NCI-H82 (cell line): ENCODE measurements at regions not wholly inside any gene's neighbourhood (a gene's known extent, or its start where the extent isn't known, plus 50 kb on each side); places are given as distances from the start of the nearest gene placed in this dataset.

Experiments
- DNase-seq: peaks from one replicate; lab custom pipeline; 2025; lab: John Stamatoyannopoulos, UW

GRCh38 chr20:63100174-63100925 is 93.6 kb upstream of the BHLHE23 start:
- no peak for DNase-seq

- DNase-seq, result no peak
These were observed 92.9 kb upstream of the BHLHE23 start for GRCh38 chr20:63099456-63100173.

- DNase-seq, result no peak
These were observed 91.5 kb upstream of the BHLHE23 start for GRCh38 chr20:63098195-63098810.

DNA sequence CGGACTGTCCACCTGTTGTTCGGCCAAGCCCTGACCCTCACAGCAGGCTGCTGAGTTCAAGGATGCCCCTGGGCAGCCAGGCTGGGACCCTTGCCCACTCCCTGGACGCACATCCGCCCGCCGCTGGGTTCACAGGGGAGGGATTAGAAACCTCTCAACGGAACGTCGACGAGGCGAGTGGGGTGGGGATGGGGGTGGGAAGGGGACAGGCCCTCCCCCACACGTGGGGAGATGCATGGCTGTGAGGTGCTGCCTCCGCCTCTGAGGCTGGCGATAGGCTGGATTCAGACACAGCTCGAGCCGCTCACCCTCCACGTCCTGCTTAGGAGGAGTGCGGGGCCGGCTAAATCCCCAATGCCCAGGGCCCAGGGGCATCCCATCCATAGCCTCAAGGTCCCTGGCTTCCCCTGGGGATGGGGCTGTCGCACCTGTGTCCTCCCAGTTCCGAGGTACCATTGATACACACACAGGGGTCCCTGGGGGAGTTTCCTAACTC is 90.6 kb upstream of the BHLHE23 start:
- DNase-seq, result no peak

DNA sequence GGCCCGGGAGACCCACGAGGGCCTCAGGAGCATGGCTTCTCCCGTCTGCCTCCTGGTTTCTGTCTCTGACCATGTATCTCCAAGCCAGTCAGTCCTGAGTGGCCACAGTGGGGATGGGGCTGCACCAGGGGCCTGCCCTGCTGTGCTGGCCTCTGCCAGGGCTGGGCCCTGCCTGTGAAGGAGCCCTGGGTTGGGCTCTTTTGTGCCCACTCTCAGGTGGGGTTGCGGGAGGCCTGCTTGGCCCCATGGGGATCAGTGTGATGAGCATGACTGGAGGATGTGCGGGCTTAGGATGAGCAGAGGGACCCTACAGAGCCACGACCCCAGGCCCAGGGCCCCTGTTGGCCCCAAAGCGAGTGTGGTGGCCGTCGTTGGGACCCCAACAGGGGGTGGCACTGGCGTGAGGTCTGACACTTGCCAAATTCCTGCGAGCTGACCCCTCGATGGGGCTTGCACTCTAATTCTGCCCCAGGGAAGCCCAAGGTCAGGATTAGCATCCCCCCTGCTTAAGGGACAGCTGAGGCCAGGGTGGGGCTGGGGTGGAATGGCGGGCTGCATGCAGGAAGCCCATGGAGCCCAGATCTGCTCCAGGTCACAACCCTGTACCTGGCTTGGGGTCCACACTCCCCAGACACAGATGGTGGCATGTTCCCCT is 90.0 kb upstream of the BHLHE23 start:
- no peak for DNase-seq

DNA sequence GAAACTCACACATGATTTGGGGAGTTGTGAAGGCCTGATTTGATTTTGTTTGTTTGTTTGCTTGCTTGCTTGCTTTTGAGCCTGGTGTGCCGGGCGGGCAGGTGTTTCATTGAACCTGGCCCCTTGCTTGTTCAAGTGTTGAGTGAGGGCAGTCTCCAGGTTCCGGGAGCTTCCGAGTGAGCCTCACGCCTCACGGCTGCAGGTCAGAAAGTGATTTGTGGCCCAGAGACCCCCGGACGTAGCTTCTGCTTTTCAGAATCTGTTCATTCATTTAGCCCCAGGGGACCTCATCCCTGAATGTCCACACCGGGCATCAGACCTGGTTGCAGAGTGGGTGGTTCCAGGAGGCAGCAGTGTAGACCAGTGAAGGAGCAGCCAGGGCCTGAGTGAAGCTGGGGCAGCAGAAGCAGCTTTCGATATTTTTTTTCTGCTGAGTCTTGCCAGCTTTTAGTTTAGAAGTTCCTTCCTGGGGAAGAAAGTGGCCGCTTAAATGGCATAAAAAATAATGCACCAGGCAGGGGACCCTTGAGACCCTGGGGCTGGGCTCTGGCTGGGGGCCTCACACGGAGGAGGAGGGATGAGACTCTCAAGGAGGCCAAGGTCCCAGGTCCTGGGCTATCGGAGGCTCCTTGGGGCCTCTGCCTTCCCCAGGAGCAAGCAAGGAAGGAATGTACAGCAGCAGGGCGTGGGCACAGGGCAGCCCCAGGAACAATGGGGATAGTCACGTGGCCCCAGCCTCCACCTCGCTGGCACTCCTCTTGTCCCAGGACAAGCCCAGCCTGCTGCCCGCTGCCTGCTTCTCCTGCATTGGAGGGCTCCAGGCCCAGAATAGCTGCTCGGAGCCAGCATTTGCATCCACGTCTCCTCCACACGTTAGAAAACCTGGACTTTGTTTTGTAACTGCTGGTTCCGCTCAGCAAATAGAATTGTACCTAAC is 89.2 kb upstream of the BHLHE23 start:
- no peak for DNase-seq

GRCh38 chr20:63094767-63095499 is 88.2 kb upstream of the BHLHE23 start:
- DNase-seq, result no peak

DNA sequence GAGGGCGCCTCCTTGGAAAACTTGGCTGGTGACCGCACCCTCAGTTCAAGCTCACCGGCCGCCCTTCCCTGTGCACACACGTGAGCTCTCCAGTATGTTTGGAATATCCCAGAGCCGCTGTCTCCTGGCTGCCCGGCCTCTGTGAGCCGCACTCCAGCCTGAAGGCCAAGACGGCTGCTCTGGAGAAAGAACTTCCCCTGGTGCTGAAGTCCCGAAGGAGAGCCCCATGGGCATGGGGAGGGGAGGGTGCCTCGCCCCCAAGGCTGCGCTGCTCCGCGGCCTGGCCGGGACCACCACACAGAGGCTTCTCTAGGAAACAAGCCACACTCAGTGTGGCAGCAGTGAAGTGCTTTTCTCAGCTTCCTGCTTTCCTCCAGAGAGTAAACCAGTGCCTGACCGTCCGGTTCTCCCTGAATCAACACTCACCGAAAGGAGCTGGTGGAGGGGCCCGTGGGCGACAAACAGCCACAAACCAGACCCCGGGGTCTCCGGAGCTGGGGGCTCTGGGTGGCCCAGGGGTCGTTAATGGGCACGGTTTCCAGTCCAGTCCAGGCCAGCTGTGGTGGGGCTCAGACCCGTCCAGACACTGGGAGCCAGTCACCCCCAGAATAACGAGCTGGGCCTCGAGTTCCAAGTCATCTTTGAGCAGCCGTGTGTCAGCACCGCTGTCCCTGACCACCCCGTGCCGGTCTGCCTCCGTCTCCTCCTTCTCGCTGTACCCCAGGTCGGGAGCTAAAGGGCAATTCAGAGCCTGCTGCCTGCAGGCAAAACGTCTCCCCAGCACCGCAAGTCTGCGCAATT is 87.4 kb upstream of the BHLHE23 start:
- DNase-seq, result no peak

GRCh38 chr20:63092660-63093215 is 86.0 kb upstream of the BHLHE23 start:
- no peak for DNase-seq

- DNase-seq, result no peak
These were observed 85.3 kb upstream of the BHLHE23 start for GRCh38 chr20:63091901-63092659.

GRCh38 chr20:63090682-63091571 is 84.2 kb upstream of the BHLHE23 start:
- no peak for DNase-seq

- DNase-seq, result no peak
These were observed 83.3 kb upstream of the BHLHE23 start for GRCh38 chr20:63090052-63090451.

DNA sequence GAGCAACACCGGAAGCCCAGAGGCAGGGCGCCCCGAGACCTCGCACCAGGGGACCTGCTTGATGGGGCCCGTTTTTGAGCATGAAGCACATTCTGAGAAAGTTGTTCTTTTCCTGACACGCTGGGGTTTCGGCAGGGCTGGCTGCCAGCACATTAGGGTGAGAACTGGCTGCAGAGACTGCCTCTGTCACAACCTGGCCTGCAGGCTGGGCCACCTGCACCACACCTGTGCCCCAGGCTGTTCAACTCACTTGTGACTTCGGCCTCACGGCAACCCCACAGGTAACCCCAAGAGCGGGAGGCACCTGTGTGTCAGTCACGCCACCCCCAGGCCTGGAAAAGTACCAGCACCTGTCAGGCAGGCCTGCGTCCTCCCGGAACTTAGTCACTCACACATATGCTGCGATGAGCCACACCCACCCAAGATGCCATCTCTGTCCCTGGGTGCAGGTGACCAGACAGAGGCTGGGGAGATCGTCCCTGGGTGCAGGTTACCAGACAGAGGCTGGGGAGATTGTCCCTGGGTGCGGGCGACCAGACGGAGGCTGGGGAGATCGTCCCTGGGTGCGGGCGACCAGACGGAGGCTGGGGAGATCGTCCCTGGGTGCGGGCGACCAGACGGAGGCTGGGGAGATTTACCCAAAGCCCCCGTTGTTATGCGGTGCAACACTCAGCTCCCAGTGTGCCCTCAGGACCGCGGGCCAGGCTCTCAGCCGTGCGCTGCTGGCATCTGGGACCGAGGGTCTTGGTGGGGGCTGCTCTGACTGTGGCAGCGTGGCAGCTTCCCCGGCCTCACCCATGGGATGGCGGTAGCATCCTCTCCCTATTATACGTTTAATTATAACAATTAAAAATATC is 82.5 kb upstream of the BHLHE23 start:
- DNase-seq, result no peak

DNA sequence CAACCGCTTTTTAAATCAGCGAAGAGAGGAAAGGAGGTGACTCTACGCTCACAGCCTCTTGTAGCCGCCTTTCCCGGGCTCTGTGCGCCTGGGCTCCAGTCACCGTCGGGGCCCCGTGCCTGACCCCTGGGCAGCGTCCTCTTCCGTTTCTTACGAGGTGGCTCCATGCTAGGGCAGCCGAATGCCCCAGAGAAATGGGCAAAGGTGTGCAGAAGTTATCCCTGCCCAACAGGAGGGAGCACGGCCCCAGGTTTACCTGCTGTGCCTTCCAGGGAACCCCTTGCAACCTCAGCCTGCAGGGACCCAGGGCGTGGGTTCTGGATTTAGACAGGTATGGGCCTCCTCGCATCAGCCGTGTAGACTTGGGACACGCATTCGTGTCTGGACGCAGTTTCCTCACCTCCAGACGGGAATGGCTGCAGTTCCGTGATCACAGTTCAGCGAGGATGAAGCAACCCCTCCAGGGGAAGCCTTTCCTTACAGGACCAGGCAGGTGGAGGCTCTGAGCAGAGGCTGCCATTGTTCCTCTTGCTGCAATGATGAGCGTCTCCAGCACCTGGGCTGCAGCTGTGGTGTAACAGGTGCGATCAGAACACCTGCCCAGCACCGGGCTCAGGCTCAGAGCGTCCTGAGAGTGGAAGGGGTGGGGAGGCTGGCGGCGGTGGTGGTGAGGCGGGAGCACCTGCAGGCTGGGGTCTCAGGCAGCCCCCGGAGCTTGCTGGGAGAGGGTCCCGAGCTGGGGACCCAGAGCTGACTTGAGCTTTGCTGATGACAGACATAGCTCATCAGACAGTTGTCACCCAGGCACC is 81.3 kb upstream of the BHLHE23 start:
- DNase-seq, result no peak

- no peak for DNase-seq
These were observed 80.6 kb upstream of the BHLHE23 start for GRCh38 chr20:63087236-63087871.
